ENCODE measurements at regions not wholly inside any gene's neighbourhood (a gene's known extent, or its start where the extent isn't known, plus 50 kb on each side); places are given as distances from the start of the nearest gene placed in this dataset.

DNA sequence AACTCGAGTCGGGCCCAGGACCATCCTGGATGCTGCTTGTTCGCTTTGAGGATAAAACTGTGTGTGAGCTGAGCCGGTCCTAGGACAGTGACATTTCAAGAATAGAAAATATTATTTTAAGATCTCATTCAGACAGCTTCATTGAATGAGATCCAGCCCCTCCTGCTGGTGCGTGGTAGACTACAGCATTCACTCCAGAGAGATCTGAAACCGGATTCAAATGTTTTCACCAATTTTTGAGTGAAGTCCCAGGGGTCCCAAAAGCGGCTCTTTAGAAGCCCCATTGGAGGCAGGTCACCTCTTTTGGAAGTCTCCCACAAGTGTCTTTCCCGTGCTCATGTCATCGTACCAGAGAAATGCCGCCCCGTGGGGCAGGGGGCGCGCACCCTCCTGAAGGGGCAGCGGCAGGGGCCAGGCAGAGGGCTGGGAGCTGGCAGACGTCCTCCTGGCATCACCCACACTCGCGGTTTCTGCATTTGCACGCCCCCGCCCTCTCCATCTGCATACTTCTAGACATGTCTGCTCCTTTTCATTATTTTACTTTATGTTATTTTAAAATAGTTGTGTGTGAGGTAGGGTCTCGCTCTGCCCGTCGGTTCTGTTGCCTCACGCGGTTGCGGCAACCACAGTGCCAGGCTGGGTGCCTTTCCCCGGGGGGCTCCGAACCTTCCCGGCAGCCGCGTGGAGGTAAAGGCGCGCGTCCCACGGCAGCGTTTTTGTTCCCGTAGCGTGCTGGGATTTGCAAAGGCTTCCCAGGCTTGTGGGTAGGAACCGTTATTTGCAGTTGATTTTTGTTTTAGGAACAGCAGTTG is 52.3 kb upstream of the DPYSL4 start:
- no peak for DNase-seq (ENCODE audit: low read depth)
- H3K4me3 ChIP-seq (ENCODE audit: low read depth, low read length), result no peak overlapping the region
- TF ChIP-seq, protein P1, sequence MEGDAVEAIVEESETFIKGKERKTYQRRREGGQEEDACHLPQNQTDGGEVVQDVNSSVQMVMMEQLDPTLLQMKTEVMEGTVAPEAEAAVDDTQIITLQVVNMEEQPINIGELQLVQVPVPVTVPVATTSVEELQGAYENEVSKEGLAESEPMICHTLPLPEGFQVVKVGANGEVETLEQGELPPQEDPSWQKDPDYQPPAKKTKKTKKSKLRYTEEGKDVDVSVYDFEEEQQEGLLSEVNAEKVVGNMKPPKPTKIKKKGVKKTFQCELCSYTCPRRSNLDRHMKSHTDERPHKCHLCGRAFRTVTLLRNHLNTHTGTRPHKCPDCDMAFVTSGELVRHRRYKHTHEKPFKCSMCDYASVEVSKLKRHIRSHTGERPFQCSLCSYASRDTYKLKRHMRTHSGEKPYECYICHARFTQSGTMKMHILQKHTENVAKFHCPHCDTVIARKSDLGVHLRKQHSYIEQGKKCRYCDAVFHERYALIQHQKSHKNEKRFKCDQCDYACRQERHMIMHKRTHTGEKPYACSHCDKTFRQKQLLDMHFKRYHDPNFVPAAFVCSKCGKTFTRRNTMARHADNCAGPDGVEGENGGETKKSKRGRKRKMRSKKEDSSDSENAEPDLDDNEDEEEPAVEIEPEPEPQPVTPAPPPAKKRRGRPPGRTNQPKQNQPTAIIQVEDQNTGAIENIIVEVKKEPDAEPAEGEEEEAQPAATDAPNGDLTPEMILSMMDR (IDR thresholded peaks at IDR 0.05; ENCODE audit: insufficient read depth, low read depth, low read length), result no peak

DNA sequence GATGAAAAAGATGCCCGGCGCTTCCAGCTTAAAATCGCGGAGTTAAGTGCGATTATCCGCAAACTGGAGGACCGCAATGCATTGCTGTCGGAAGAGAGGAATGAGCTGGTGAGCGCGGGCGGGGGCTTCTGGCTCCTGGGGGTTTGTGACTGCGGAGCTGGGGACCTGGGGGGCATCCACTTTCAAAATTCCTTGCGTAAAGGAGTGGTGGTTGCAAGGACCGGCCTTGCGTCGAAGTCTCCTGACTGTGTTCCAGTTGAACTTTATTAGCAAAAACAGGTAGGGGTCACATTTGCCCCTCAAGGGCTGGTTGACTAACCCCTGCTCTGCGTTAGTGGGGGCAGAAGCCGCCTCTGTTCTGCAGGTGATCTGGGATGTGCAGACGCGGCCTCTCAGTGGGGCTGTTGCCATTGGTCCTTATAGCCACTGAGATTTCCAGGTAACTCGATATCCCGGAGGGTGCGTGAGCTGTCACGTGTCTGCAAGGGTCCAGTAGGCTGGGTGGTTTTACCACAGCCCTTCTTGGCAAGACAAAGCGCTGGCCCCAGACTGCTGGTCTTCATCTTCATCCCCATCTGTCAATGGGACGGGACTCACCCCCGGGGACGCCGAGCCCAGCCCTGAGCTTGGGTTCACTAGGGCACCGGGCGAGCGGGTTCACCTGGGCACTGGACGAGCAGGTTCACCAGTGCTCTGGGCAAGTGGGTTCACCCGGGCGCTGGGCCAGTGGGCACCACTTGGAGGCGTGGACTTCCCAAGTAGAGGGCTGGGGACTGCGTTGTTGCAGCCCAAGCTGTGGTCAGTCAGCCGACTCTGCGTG is 51.5 kb upstream of the DPYSL4 start:
- H3K4me3 ChIP-seq (ENCODE audit: low read depth, low read length), result no peak overlapping the region
- DNase-seq (ENCODE audit: low read depth), result no peak
- TF ChIP-seq, protein P1 (IDR thresholded peaks at IDR 0.05; ENCODE audit: insufficient read depth, low read depth, low read length), result no peak

- no peak overlapping the region for H3K4me3 ChIP-seq (ENCODE audit: low read depth, low read length)
- TF ChIP-seq, protein P1 (IDR thresholded peaks at IDR 0.05; ENCODE audit: insufficient read depth, low read depth, low read length), result no peak
- no peak for DNase-seq (ENCODE audit: low read depth)
Measured at GRCh38 chr10:132136097-132136521, 50.6 kb upstream of the DPYSL4 start.

- TF ChIP-seq, protein P1 (IDR thresholded peaks at IDR 0.05; ENCODE audit: insufficient read depth, low read depth, low read length), result no peak
Measured at GRCh38 chr10:132136689-132137088, 50.1 kb upstream of the DPYSL4 start.

More at GRCh38 chr10:132136689-132137088, 50.1 kb upstream of the DPYSL4 start:
- no peak for DNase-seq (ENCODE audit: low read depth)
- H3K4me3 ChIP-seq (ENCODE audit: low read depth, low read length), result no peak overlapping the region
